ENCODE measurements at regions not wholly inside any gene's neighbourhood (a gene's known extent, or its start where the extent isn't known, plus 50 kb on each side); places are given as distances from the start of the nearest gene placed in this dataset.
A peak's percentile ranks its signal among the peaks of the same experiment; 100 is the strongest.

DNA sequence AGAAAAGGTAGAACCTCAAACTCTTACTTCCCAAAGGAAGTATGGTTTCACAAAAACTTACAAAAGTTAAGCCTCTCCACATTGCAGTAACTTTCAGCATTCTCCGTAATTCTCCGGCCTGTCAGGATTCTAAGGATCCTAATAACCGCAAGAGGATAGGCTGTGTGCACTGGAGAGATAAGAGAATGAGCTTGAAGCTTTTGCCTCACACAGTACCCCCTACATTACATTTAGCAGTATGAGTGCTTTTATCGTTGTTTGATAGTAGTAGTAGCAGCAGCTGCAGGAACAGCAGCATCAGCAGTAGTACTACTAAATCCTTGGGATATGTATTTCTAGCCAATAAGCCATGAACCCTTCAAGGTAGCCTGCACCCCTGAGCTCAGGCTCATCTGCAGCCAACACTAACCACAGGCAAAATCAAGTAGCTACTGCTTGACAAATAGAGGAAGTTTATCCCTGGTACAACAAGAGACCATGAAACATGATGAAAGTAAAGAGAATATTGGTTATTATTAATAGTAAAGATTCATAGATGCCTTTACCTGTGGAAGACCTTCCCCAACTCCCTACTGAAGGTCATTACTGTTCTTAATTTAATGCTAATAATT is 222.6 kb upstream of the CNTNAP2 start (continued):
- 0 out of 2 replicates have a peak, but pooled peaks have one; percentile 51 for TF ChIP-seq ZNF165 (CRISPR knock-in tag; IDR thresholded peaks at IDR 0.05; ENCODE audit: borderline replicate concordance)
- no peak for TF ChIP-seq MECOM (CRISPR knock-in tag; IDR thresholded peaks at IDR 0.05)
- 0 out of 2 replicates have a peak, but pooled peaks have one; percentile 21 for TF ChIP-seq ZEB2 (IDR thresholded peaks at IDR 0.05)
- TF ChIP-seq ZNF76 (CRISPR knock-in tag; IDR thresholded peaks at IDR 0.05; ENCODE audit: borderline replicate concordance): no peak
- TF ChIP-seq, protein P1, sequence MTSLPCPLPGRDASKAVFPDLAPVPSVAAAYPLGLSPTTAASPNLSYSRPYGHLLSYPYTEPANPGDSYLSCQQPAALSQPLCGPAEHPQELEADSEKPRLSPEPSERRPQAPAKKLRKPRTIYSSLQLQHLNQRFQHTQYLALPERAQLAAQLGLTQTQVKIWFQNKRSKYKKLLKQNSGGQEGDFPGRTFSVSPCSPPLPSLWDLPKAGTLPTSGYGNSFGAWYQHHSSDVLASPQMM (CRISPR knock-in tag; IDR thresholded peaks at IDR 0.05): no peak
- peak in 1 of 2 experiments; percentile 53; a peak in 1 of 4 replicates for TF ChIP-seq TBL1XR1 (IDR thresholded peaks at IDR 0.05; ENCODE audit: low read length in 2 of 2)
- TF ChIP-seq CBX3 (IDR thresholded peaks at IDR 0.05; ENCODE audit: borderline replicate concordance in 1 of 2, low read length in 2 of 2): peak in 1 of 2 experiments; percentile 71; a peak in 1 of 3 replicates
- TF ChIP-seq RCOR1 (IDR thresholded peaks at IDR 0.05; ENCODE audit: borderline replicate concordance in 1 of 2, low read depth in 2 of 2, low read length in 2 of 2): peak in 1 of 2 experiments; percentile 89; a peak in 1 of 4 replicates
- TF ChIP-seq TAL1 (IDR thresholded peaks at IDR 0.05): peak; percentile 86
- peak; percentile 72 for TF ChIP-seq FOXM1 (IDR thresholded peaks at IDR 0.05; ENCODE audit: low read depth)
- TF ChIP-seq FOXM1 (CRISPR knock-in tag; IDR thresholded peaks at IDR 0.05; ENCODE audit: low read depth): no peak
- TF ChIP-seq ATF7 (IDR thresholded peaks at IDR 0.05): peak; percentile 58; the same call in 1 of the 2 replicates
- TF ChIP-seq, protein P2, sequence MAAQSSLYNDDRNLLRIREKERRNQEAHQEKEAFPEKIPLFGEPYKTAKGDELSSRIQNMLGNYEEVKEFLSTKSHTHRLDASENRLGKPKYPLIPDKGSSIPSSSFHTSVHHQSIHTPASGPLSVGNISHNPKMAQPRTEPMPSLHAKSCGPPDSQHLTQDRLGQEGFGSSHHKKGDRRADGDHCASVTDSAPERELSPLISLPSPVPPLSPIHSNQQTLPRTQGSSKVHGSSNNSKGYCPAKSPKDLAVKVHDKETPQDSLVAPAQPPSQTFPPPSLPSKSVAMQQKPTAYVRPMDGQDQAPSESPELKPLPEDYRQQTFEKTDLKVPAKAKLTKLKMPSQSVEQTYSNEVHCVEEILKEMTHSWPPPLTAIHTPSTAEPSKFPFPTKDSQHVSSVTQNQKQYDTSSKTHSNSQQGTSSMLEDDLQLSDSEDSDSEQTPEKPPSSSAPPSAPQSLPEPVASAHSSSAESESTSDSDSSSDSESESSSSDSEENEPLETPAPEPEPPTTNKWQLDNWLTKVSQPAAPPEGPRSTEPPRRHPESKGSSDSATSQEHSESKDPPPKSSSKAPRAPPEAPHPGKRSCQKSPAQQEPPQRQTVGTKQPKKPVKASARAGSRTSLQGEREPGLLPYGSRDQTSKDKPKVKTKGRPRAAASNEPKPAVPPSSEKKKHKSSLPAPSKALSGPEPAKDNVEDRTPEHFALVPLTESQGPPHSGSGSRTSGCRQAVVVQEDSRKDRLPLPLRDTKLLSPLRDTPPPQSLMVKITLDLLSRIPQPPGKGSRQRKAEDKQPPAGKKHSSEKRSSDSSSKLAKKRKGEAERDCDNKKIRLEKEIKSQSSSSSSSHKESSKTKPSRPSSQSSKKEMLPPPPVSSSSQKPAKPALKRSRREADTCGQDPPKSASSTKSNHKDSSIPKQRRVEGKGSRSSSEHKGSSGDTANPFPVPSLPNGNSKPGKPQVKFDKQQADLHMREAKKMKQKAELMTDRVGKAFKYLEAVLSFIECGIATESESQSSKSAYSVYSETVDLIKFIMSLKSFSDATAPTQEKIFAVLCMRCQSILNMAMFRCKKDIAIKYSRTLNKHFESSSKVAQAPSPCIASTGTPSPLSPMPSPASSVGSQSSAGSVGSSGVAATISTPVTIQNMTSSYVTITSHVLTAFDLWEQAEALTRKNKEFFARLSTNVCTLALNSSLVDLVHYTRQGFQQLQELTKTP (IDR thresholded peaks at IDR 0.05; ENCODE audit: low read depth in 1 of 2, partially characterized antibody in 2 of 2): no peak
- TF ChIP-seq SP1 (CRISPR knock-in tag; IDR thresholded peaks at IDR 0.05): peak; percentile 20; the same call in 1 of the 2 replicates
- TF ChIP-seq HNRNPLL (IDR thresholded peaks at IDR 0.05; ENCODE audit: low read depth, low read length, poor library complexity, severe bottlenecking): peak; percentile 81
- no peak for TF ChIP-seq RBM34 (IDR thresholded peaks at IDR 0.05; ENCODE audit: borderline replicate concordance, insufficient read depth, low read length)
- peak; percentile 54 for TF ChIP-seq ZNF316 (IDR thresholded peaks at IDR 0.05)
- TF ChIP-seq OTX1 (CRISPR knock-in tag; IDR thresholded peaks at IDR 0.05): no peak; the same call in 1 of the 2 replicates
- 0 out of 2 replicates have a peak, but pooled peaks have one; percentile 64 for TF ChIP-seq MTA3 (IDR thresholded peaks at IDR 0.05; ENCODE audit: borderline replicate concordance)
- TF ChIP-seq ZNF146 (CRISPR knock-in tag; IDR thresholded peaks at IDR 0.05; ENCODE audit: unreplicated experiment): no peak
- no peak for TF ChIP-seq TAF15 (IDR thresholded peaks at IDR 0.05; ENCODE audit: low read depth, low read length)
- TF ChIP-seq NBN (IDR thresholded peaks at IDR 0.05; ENCODE audit: low read depth): 0 out of 2 replicates have a peak, but pooled peaks have one; percentile 54
- peak; percentile 72; the same call in 1 of the 2 replicates for TF ChIP-seq LCOR (CRISPR knock-in tag; IDR thresholded peaks at IDR 0.05)
- no peak for TF ChIP-seq ERF (CRISPR knock-in tag; IDR thresholded peaks at IDR 0.05)
- TF ChIP-seq NCOA1 (IDR thresholded peaks at IDR 0.05; ENCODE audit: low read depth): peak; percentile 38; the same call in 1 of the 2 replicates
- TF ChIP-seq ZNF507 (tag; conservative IDR thresholded peaks at IDR 0.05): no peak

All from K562 (cell line).